GM10248 (cell line): ENCODE measurements at regions not wholly inside any gene's neighbourhood (a gene's known extent, or its start where the extent isn't known, plus 50 kb on each side); places are given as distances from the start of the nearest gene placed in this dataset.

Experiments used
- CTCF ChIA-PET: fragments of 300-600 bp; sonication (Branson Sonifier 250); formaldehyde crosslinking; extraction: SDS; loops from one replicate; lab custom pipeline; 2021; ENCODE audit warnings: antibody characterized with exemption; lab: Yijun Ruan, JAX
- POLR2A ChIA-PET: fragments of 350-650 bp; sonication (Branson Sonifier 250); formaldehyde crosslinking; extraction: SDS; loops from one replicate; lab custom pipeline; 2020; ENCODE audit warnings: antibody characterized with exemption; lab: Yijun Ruan, JAX
- DNase-seq: peaks from one replicate; pipeline ENCODE4 v3.0.0; 2012; ENCODE audit errors: extremely low spot score
- CTCF ChIP-seq: IDR thresholded peaks from 2 replicates; pipeline ENCODE4 v1.5.1; 2012; ENCODE audit warnings: mild to moderate bottlenecking, low read depth; ENCODE audit errors: extremely low read depth, missing control alignments, control extremely low read depth

- ChIA-PET CTCF (interaction anchor here (0.9 to 1.3 kb wide), 2 partner anchors 10 kb away, joined by 3 to 4 read pairs; no protein-coding TSS in a partner anchor), POLR2A (no interaction called here)
- no peak for DNase-seq
- no peak for TF ChIP-seq CTCF
Measured at GRCh38 chr6:79385333-79385732, 150.9 kb upstream of the HMGN3 start.

- TF ChIP-seq CTCF, result no peak
- ChIA-PET POLR2A (no interaction called here), CTCF (interaction anchor here (1.3 to 1.4 kb wide), 2 partner anchors 9 to 11 kb away, joined by 3 to 4 read pairs; no protein-coding TSS in a partner anchor)
- no peak for DNase-seq
Measured at GRCh38 chr6:79384845-79385244, 150.4 kb upstream of the HMGN3 start.

DNA sequence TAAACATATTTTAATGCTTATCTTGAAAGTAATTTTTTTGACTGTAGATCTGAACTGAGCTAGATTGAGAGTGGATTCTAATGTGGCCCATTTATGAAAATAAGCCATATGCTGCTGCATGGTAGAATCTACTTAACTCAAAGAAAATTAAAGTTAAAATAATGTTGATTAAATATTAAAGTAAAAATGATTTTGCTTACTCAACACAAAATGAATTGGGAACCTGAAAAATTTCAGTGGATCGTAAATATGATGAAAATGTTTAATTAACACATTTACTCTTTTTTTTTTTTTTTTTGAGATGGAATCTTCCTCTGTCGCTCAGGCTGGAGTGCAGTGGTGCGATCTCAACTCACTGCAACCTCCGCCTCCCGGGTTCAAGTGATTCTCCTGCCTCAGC, 144.5 kb upstream of the HMGN3 start:
- POLR2A ChIA-PET, result no interaction called here
- TF ChIP-seq CTCF, result no peak
- DNase-seq, result no peak
- CTCF ChIA-PET, result no interaction called here

DNA sequence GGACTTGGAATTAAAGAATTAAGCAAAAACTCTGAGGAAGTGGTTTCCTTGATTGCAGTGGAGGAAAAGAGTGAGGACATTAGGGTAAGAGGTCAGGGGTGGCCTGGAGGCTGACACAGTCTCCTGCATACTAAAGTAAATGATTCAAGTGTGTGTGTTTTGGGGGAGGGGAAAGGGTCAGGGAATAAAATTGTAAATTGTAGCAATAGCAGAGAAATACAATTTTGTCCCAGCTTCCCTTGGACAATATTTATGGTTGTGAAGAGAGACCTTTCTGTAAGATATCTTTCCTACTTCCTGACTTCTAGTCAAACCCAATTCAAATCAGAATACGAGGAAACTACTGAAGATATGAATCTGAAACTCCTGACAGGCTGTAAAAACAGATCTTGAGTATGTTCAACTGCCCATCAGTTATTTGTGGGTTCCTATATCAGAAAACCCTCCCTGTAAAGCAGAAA, 143.4 kb upstream of the HMGN3 start:
- DNase-seq, result no peak
- ChIA-PET POLR2A (no interaction called here), CTCF (no interaction called here)
- TF ChIP-seq CTCF, result no peak

GRCh38 chr6:79377047-79377446, 142.6 kb upstream of the HMGN3 start:
- POLR2A ChIA-PET, result no interaction called here
- CTCF ChIA-PET, result no interaction called here
- no peak for TF ChIP-seq CTCF
- no peak for DNase-seq

DNA sequence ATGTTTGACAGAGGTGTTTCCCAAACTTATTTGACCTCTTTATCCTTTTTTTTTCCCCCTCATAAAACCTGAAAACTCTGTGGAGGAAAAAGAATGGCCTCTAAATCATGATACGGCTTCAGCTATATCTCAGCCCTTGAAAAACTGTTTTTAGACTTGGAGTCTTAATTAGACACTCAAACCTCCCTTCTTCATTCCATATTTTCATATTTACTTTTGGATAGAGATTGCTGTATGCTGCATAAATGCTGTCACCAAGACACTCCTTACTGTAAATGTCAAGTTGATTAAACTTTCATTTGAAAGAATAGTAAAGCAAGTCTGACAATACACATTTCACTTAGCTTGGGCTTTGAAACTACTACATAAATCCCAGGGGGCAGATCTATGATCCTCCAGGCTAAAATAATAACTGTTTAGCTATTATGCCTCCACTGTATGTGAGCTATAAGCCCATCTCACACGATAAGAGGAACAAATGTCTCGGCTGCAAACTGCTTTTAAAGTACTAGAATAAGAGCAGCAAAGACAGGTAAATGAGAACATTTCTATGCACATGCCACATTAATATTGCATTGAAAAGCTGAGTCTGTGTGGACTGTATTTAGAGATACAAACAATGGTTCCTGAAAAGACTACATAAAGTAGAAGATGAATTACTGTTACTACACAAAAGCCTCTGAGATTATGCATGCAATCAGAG, 141.3 kb upstream of the HMGN3 start:
- ChIA-PET CTCF (interaction anchor here (1.1 to 1.7 kb wide), 4 partner anchors 9 to 48 kb away, joined by 3 to 4 read pairs (median 4); no protein-coding TSS in a partner anchor), POLR2A (no interaction called here)
- no peak for DNase-seq
- TF ChIP-seq CTCF, result no peak

- no peak for DNase-seq
- no peak for TF ChIP-seq CTCF
- ChIA-PET POLR2A (no interaction called here), CTCF (interaction anchor here (0.8 to 1.7 kb wide), 3 partner anchors 18 to 248 kb away, joined by 3 to 4 read pairs (median 3); no protein-coding TSS in a partner anchor)
Measured at GRCh38 chr6:79374308-79374707, 139.8 kb upstream of the HMGN3 start.
